ENCODE measurements at regions not wholly inside any gene's neighbourhood (a gene's known extent, or its start where the extent isn't known, plus 50 kb on each side); places are given as distances from the start of the nearest gene placed in this dataset.

- no peak for DNase-seq (ENCODE audit: low read depth in 4 of 4, low spot score in 3 of 4)
Observed at GRCh38 chr13:79684371-79684770, 203.4 kb downstream of the NDFIP2 start.

DNA sequence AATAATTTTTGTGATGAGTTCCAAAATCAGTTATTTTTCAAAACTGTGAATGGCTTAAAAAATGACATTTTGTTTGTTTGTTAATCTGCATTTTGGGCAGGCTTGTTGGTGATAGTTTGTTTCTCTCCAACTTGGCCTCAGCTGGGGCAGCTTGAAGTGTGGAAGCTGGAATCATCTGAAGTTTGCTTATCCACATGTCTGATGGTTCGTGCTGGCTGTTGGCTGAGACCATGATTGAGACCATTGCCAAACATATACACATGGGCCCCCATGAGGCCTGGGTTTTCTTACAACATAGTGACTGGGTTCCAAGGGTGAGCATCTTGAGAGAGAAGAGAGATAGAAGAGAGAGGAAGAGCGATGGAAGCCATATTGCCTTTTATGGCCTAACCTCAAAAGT lies 201.2 kb downstream of the NDFIP2 start:
- DNase-seq (ENCODE audit: low read depth in 4 of 4, low spot score in 3 of 4), result no peak

- no peak for DNase-seq (ENCODE audit: low read depth in 4 of 4, low spot score in 3 of 4)
Observed at GRCh38 chr13:79681069-79681468, 200.1 kb downstream of the NDFIP2 start.

DNA sequence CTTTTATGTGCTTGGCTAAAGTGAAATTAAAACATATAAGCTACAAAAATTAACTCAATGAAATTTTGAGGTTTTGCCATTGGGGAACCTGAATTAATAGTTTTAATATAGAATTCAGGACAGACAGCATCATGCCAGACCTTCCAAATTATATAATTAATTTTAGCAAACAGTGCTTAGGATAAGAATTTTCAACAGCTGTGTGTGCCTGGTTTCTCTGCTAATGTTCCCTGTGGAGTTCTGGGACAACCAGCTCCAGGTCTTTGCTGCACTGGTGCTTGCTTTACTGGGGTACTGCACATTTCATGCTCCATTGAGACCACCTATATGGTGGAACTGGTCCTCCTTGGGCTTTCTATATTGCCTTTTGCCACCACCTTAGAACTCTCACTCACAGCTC lies 199.5 kb downstream of the NDFIP2 start:
- no peak for DNase-seq (ENCODE audit: low read depth in 4 of 4, low spot score in 3 of 4)

GRCh38 chr13:79679334-79679733 lies 198.4 kb downstream of the NDFIP2 start:
- peak in 2 of 4 donors; percentile 46 for DNase-seq (ENCODE audit: low read depth in 4 of 4, low spot score in 3 of 4)

- DNase-seq (ENCODE audit: low read depth in 4 of 4, low spot score in 3 of 4), result no peak
Observed at GRCh38 chr13:79678100-79678499, 197.1 kb downstream of the NDFIP2 start.

GRCh38 chr13:79675931-79676660 lies 195.1 kb downstream of the NDFIP2 start:
- no peak for DNase-seq (ENCODE audit: low read depth in 4 of 4, low spot score in 3 of 4)

DNA sequence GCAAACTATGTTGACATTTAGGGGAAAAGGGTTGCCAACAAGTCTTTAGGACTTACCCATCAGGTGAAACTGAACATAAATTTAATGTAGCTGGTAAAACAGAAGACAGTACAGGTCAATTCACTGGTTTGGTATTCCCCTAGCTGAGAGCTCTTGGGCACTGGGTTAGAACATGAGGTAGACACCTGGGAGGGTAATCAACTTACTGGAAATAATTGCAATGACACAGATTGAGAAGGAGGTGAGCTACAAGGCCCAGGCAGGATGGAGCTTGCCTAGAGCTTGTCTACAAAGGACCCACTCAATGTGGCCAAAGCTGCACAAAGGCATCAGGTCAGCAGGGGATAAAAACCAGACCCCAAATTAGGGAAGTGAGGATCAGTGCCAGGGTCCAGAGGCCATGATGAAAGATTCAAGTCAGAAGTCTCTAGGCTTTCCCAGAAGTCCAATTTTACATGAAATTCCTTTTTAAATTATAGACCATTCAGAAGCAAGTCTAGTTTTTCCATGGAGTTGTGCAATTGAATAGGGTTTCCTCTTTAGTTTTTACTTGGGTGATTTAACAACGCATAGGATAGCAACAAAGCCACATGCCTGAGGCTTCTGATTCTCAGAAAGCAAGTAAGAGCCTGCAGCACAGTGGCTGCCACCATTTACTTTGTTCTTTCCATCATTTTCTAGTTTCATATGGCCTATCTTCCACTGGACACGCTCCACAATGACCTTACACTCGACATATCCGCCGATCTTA lies 194.0 kb downstream of the NDFIP2 start:
- no peak for DNase-seq (ENCODE audit: low read depth in 4 of 4, low spot score in 3 of 4)

DNA sequence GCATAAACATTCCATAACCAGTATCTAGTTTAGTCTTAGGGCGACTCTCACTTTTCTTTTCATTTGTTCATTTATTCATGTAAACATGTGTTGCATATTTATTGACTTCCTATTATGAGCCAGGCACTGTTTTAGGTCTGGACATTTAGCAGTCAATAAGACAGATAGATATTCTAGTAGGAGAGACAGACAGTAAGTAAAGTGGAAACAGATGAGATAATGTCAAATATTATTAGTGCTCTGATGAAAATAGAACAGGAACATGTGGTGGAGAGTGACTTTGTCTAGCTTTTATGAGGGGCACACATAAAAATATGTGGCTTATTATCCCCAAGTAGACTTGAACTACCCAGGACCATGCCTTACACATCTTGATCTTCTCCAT lies 193.0 kb downstream of the NDFIP2 start:
- no peak for DNase-seq (ENCODE audit: low read depth in 4 of 4, low spot score in 3 of 4)

DNA sequence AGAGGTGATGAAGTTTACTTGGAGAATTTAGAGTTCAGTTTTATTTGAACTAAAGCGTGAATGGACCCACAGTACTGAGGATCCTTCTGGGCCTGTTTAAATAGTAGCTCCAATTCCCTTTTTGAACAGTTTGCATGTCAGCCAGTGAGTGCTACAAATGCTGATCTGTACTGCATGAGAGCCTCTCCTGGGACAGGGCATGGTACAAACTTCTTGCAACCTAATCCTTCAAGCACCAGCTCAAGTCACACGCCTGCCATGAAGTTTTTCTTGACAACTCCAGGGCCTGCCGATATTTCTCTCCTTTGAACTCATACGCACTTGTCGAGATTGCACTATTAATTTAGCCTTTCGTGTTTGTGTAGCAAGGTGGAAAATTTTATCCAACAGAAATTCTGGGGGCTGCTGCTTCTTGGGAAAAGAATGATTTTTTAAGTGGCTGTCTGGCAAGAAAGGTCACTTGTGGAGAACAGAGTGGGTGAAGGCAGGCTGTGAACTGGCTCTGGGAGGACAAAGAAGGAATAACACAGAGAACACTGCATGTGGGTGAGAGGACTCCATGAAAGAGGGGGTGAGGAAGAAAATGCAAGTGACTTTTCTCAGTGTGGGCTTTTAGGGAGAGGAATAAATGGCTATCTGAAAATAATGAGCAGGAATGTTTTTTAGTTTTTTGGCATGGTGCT lies 192.5 kb downstream of the NDFIP2 start:
- DNase-seq (ENCODE audit: low read depth in 4 of 4, low spot score in 3 of 4), result no peak

DNA sequence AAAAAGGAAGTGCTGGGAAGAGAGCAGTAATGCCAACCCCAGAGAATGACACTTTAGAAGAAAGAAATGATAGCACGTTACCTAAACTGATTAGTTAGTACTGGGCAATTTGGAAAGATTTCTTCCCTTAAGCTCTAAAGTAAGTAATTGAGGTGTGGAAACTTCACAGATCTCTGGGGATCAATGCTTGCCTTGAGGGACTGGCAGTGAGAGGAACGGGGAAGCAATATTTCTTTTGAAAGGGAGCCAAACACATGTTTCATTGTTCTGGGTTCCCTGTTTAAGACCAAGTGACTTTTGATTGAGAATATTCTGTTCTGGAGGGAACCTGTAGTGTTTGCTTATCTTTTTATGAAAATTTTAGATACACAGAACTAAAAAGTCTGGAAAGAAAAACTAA lies 190.5 kb downstream of the NDFIP2 start:
- DNase-seq (ENCODE audit: low read depth in 4 of 4, low spot score in 3 of 4), result no peak

- no peak for DNase-seq (ENCODE audit: low read depth in 4 of 4, low spot score in 3 of 4)
Observed at GRCh38 chr13:79668201-79668752, 187.3 kb downstream of the NDFIP2 start.

- DNase-seq (ENCODE audit: low read depth in 4 of 4, low spot score in 3 of 4), result no peak
Observed at GRCh38 chr13:79667771-79668170, 186.8 kb downstream of the NDFIP2 start.

- no peak for DNase-seq (ENCODE audit: low read depth in 4 of 4, low spot score in 3 of 4)
Observed at GRCh38 chr13:79663977-79664636, 183.2 kb downstream of the NDFIP2 start.

- DNase-seq (ENCODE audit: low read depth in 4 of 4, low spot score in 3 of 4), result no peak
Observed at GRCh38 chr13:79663435-79663834, 182.5 kb downstream of the NDFIP2 start.

DNA sequence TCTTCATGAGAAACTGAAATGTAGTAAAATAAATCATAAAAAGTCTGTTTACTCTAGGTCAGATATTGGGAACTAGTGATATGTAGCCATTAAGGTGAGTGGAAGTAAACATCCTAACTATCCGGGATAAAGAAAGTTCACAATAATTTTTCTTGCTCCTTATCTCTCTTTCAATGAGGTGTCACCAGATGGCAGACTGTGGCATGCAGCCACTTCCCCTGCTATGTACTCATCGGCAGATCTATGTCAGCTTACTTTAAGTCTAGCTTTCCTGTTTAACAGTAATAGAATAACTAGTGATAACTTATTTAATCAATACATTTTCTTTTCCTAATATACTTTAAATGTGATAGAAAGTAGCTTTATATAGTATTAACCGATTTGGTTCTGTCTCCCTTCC lies 181.9 kb downstream of the NDFIP2 start:
- DNase-seq (ENCODE audit: low read depth in 4 of 4, low spot score in 3 of 4), result no peak

GRCh38 chr13:79660361-79660760 lies 179.4 kb downstream of the NDFIP2 start:
- DNase-seq (ENCODE audit: low read depth in 4 of 4, low spot score in 3 of 4), result no peak

DNA sequence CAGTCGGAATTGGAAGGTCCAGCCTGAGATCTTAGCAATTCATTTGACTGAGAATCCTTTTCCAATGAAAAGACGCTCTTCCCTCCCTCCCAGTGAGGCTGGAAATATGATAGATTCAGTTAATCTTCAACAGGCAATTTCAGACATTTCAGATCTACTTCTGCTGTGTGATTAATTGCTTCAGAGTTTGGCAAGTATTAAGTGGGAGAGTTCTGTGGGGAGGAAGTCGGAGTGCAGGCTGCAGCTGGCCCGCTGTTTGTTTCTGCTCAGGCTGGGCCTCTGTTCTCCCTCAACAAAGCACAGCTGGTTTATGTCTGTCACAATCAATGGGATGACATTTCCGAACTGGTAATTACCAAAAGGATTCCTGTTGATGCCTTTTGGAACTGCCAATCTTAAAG lies 178.2 kb downstream of the NDFIP2 start:
- DNase-seq (ENCODE audit: low read depth in 4 of 4, low spot score in 3 of 4), result peak in 2 of 4 donors; percentile 22 to 23

DNA sequence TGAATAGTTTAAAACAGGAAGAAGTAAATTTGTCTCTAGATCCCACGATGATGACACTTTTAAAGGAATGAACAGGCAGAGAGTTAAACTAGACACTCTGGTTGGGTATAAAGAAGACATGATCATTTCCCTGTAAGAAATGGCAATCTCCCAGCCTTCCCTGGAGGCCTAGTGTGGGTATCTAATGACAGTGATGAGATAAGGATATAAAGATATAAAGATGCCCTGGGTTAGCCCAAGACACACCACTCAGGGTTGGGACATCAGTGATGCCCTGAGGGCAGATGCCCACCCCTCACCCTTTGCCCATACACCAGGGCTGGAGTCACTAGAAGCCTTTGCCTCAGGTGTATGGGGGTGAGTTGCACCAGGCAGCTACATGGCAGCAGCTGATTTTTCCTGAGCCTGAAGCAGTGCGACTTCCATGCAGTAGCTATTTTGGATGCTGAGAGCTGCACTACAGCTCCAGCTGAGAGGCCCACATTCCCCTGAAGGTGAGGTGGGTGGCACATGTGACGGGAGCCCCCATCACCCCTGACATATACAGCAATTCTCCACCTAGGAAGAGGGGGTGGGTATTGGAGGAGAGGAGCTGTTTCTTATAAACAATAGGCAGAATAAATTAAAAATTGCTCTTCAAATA lies 177.5 kb downstream of the NDFIP2 start:
- no peak for DNase-seq (ENCODE audit: low read depth in 4 of 4, low spot score in 3 of 4)

DNA sequence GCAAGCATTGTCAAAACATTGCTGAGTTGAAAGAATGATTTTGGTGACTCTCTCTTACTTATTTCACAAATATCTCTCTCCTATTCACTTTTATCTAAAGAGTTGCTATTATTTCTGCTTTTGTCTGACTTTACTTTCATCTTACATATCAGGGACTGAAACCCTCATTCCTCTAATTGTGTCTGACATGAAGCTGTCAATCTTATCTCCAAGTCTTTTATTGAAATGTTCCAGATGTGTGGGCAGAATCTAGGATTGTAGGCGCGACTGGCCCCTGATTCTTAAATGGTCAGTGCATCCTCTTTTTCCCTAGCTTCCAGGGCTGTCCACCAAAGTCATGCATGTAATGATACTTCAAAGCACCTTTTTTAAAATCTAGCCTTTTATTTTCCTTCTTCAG lies 174.6 kb downstream of the NDFIP2 start:
- no peak for DNase-seq (ENCODE audit: low read depth in 4 of 4, low spot score in 3 of 4)

Data from right renal pelvis (tissue), 4 donors.